HG03571 (cell line): ENCODE measurements at regions not wholly inside any gene's neighbourhood (a gene's known extent, or its start where the extent isn't known, plus 50 kb on each side); places are given as distances from the start of the nearest gene placed in this dataset.
"Not testable (repeated sequence)": the region's sequence is repeated elsewhere in the genome, so short reads cannot be mapped to it uniquely, and the experiment has no call there.

Source experiments
- ATAC-seq: cut with Tn5 transposase; IDR thresholded peaks from one replicate; pipeline ENCODE4 v1.9.1; 2021; ENCODE audit not compliant: unreplicated experiment

- no peak for ATAC-seq
These were observed 1600.5 kb upstream of the SEL1L start for GRCh38 chr14:83133981-83134645.

DNA sequence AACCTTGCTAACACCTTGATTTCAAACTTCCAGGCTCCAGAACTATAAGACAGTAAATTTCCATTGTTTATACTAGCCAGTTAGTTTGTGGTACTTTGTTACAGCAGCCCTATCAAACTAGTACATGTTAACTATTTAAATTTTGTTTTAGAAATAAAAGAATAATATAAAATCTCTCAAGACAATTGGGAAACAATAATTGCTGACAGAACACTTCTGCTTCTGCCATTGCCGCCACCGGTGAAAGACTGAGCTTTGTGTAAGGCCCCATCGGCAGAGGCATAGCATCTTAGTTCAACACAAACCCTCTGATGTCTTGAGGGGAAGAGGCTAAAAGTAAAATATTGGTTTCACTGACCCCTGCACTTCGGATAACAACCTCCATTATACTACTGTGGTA lies 1607.1 kb upstream of the SEL1L start:
- no peak for ATAC-seq

DNA sequence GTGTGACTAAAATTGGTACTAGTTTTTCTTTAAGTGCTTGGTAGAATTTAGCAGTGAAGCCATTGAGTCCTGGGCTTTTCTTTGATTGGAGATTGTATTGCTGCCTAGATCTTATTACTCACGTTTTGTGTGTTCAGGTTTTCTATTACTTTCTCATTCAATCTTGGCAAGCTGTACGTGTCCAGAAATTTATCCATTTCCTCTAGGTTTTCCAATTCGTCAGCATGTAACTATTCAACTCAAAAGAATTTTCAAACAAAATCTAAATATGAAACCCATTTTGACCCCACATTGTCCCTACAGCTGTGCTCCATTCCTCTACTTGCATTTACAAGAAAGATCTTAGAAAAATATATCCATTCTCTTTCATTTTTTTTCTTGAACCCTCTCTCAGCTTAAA lies 1613.4 kb upstream of the SEL1L start:
- ATAC-seq, result no peak

- no peak for ATAC-seq
These were observed 1617.9 kb upstream of the SEL1L start for GRCh38 chr14:83151571-83151970.

GRCh38 chr14:83153081-83153480 lies 1619.4 kb upstream of the SEL1L start:
- ATAC-seq, result no peak

GRCh38 chr14:83162361-83162929 lies 1628.8 kb upstream of the SEL1L start:
- no peak for ATAC-seq

GRCh38 chr14:83163016-83163415 lies 1629.4 kb upstream of the SEL1L start:
- no peak for ATAC-seq

DNA sequence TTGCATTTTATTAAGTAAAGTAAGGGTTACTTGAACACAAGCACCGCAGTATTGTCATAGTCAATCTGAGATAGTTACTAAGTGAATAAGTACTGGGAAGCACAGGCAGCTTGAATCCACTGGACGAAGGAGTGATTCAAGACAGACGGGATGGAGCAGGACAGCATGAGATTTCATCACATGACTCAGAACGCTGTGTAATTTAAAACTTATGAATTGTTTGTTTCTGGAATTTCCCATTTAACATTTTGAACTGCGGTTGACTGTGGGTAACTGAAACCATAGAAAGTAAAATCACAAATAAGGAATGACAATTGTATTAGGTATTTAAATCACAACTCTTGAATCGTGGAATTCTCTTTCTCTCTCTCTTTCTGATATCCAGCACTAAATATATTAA lies 1630.4 kb upstream of the SEL1L start:
- no peak for ATAC-seq

- no peak for ATAC-seq
These were observed 1630.9 kb upstream of the SEL1L start for GRCh38 chr14:83164591-83164990.

DNA sequence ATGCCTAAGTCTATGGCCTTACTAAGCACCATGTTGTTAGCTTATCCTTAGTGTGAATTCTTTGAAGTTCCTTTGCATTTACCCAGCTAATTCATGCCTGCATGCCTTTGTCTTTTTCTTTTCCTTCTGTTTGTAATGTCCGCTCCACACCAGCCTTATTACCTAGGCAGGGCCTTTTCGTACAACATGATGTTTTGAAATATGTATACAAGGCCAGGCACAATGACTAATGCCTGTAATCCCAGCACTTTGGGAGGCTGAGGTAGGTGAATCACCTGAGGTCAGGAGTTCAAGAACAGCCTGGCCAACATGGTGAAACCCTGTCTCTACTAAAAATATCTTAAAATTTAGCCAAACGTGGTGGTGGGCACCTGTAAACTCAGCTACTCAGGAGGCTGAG lies 1636.5 kb upstream of the SEL1L start:
- ATAC-seq, result no peak

DNA sequence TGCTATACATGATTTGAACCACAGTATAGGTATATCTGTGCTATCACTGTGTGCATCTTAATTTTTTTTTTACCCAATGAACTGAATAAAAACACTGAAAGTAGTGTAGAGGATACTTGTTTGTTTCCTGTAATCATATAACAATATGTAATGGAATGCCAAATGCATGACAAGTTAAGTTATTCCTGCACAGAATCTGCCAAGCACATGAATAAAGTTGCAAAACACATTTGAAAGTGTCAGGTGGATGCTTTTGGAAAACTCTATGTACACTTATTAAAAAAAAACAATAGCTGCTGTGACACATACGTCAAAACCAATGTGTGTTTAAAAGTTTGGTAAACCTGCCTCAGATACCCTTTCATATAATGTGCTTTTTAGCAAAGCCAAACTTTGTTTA lies 1638.1 kb upstream of the SEL1L start:
- no peak for ATAC-seq

- ATAC-seq, result no peak
These were observed 1638.7 kb upstream of the SEL1L start for GRCh38 chr14:83172363-83172762.

GRCh38 chr14:83173687-83174086 lies 1640.0 kb upstream of the SEL1L start:
- ATAC-seq, result no peak

- no peak for ATAC-seq
These were observed 1650.9 kb upstream of the SEL1L start for GRCh38 chr14:83184531-83184930.

- not testable (repeated sequence) for ATAC-seq
These were observed 1654.7 kb upstream of the SEL1L start for GRCh38 chr14:83188311-83188710.

GRCh38 chr14:83196236-83196635 lies 1662.6 kb upstream of the SEL1L start:
- ATAC-seq, result no peak

- no peak for ATAC-seq
These were observed 1663.6 kb upstream of the SEL1L start for GRCh38 chr14:83197271-83197670.

- no peak for ATAC-seq
These were observed 1673.9 kb upstream of the SEL1L start for GRCh38 chr14:83207550-83207949.

DNA sequence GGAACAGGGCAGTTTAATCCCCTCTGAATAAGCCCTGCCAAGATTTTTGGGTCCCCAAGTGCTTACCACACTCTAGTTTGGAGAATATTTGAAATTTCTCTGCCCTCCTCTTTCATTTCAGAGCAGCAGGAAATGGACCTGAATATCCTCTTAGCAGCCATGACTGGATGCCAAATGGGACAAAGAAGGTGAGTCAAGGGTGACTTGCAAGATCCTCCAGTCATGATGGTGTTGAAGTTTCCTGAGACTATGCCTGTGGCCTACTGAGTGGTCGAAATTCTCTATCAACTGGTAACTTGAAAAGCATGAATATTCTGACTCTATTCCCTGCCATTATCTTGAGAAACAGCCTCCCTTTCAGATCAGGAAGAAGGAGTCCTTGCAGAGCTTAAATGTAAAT lies 1674.7 kb upstream of the SEL1L start:
- no peak for ATAC-seq

DNA sequence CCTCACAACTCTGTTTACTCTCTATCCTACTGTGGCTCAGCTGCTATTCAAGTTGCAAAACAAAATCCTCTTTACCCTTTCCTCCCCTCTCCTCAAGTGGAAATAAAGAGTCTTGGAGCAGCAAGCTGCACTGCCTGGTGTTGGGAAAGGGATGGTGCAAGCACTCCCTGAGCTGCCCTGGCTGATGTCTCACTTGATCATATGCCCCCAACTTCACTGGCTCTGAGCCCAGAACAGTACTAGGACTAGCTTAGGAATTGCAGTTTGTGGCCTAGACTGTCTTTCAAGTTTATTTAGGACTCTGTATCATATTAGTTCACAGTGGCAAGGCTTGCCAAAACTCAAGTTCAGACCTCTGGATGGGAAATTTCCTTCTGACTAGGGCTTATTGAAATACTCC lies 1683.8 kb upstream of the SEL1L start:
- ATAC-seq, result no peak

DNA sequence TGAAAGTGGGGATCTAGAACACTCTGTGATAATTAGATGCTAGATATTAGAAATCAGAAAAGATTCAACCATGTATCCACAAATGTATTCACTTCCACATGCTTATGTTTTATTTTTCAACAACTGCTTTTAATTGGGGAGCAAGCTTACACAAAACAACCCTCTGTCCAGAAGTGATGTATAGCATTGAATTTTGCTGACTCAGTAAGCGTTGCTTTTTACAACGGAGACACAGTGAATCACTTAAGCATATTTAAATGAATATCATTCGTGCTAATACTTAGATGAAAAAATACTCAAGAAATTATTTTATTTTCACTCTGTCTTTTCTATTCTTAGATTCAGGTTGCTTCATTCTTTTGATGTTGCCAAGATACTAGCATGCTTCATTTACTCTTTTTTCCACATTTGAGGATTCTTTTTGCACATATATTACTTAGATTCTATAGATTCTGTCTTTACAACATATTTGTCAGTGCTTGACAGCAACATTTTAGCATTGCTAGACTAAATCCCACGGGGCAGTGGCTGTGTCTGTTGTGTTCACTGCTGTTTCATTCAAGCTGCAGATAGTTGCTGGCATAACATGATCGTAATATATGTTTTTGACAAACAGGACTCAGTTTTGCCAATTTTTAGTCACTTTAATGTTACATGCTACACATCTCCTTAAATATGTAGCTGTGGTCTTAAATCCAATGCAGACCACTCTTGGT lies 1714.4 kb upstream of the SEL1L start:
- ATAC-seq, result no peak

DNA sequence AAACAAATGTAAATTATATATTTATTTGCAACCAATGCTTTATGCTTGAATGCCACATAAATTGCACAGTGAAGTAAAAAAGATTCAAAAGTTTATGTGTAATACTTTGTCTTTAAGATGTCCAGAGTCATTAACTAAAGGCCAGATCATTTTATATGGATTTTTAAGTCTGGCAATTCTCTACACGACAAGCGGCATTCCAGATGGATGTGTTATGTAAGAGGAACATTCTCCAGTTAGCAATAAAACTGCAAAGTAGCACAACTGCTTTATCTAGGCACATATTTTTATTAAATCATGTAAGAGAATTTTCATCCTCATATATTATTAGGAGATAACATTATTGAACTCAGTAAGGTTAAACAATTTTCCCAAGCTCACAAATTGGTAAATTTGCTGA lies 1717.7 kb upstream of the SEL1L start:
- no peak for ATAC-seq

DNA sequence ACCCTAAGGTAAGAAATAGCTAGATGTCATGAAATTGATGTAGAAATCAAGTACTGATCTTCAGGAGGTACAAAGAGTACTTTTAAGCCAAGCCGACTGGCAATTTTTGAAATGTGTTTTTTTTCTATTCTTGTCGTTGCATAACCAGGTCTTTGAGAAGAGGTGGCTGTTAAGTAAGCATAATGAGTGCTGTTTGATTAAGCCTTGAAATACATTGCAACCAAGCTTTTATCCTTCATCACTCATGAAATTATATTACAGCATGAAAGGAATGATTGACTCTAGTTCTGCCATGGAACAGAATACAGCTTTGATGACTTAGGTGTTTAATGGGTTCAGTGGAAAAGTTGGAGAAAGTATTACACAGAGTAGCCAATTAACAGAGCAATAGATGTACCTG lies 1720.2 kb upstream of the SEL1L start:
- ATAC-seq, result no peak
